ENCODE measurements at regions not wholly inside any gene's neighbourhood (a gene's known extent, or its start where the extent isn't known, plus 50 kb on each side); places are given as distances from the start of the nearest gene placed in this dataset.

DNA sequence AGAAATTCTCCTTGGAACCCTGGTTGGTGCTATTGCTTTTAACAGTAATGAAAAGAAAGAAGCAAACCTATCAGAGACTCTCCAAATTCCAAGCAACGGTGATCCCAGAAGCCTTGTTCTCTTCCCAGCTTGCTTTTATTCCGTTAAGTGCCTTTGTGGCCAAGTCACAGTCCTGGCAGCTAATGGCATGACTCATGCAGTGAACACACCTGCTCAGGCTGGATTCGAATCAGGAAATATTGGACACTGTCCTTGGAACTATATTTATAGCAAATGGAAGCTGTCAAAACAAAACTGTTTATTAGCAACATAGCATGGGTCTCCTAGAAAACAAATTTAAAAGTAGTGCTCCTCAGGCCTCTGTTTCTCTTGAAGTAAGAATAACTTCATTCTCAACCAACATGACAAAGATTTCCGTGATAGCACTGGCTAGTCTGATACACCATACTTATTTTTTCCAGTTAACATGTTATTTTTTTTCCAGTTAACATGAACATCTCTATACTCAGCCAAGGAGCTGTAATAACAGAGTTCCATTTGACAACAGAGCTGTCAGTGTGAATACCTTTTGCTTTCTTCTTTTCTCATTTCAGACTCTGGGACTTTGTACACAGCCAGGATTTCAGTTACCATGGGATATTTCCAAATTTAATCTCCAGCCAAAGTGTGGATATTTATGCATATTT, 502.4 kb downstream of the GADD45G start:
- peak; percentile 24 for DNase-seq
- H3K4me3 ChIP-seq (ENCODE audit: low read depth, low read length): no peak overlapping the region
- H3K27me3 ChIP-seq: no peaks in the 10 kb centered on the region; the same call in 1 of the 2 replicates
- TF ChIP-seq CTCF (IDR thresholded peaks at IDR 0.05; ENCODE audit: low read depth, low read length): no peak
- no peaks in the 10 kb centered on the region; the same call in 1 of the 2 replicates for H3K4me1 ChIP-seq
- no peaks in the 10 kb centered on the region for H3K36me3 ChIP-seq
- H3K9me3 ChIP-seq: no peaks in the 10 kb centered on the region

GRCh38 chr9:90107726-90108655, 503.2 kb downstream of the GADD45G start:
- no peak for TF ChIP-seq CTCF (IDR thresholded peaks at IDR 0.05; ENCODE audit: low read depth, low read length)
- H3K36me3 ChIP-seq: no peaks in the 10 kb centered on the region
- no peak for DNase-seq

GRCh38 chr9:90112788-90113187, 508.0 kb downstream of the GADD45G start:
- no peaks in the 10 kb centered on the region for H3K9me3 ChIP-seq
- TF ChIP-seq CTCF (IDR thresholded peaks at IDR 0.05; ENCODE audit: low read depth, low read length): no peak
- no peaks in the 10 kb centered on the region for H3K27me3 ChIP-seq
- no peaks in the 10 kb centered on the region for H3K36me3 ChIP-seq
- H3K4me1 ChIP-seq: no peaks in the 10 kb centered on the region
- H3K4me3 ChIP-seq (ENCODE audit: low read depth, low read length): no peak overlapping the region
- DNase-seq: no peak

More at GRCh38 chr9:90107726-90108655, 503.2 kb downstream of the GADD45G start:
- no peaks in the 10 kb centered on the region; the same call in 1 of the 2 replicates for H3K27me3 ChIP-seq
- no peak overlapping the region for H3K4me3 ChIP-seq (ENCODE audit: low read depth, low read length)
- no peaks in the 10 kb centered on the region; the same call in 1 of the 2 replicates for H3K4me1 ChIP-seq
- no peaks in the 10 kb centered on the region for H3K9me3 ChIP-seq

DNA sequence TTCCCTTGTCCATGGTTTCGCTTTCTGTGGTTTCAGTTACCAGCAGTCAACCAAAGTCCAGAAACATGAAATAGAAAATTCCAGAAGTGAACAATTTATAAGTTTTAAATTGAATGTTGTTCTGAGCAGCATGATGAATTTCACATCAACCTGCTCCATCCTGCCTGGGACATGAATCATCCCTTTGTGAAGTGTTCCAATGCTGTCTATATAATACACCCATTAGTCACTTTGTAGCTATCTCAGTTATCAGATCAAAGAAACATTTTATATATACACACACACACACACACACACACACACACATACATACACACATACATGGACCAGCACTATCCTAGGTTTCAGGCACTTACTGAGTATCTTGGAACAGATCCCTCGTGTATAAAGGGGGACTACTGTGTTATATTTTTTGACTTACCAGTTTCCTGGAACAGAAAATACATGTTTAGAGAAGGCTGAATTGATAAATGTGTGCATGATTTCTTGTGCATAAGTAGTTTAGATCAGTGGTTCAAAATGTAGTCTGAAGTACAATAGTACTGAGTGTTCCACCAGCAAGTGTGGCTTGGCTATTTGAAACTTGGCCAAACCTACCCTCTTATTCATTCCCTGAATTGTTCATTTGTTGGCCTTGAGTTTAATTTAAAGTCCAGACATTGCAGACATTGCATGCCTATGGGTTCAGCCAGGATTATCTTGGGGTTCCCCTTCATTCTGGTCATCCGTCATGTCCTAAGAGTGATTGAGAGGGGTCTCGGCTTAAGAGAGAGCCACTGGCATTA, 510.0 kb downstream of the GADD45G start:
- H3K27me3 ChIP-seq: no peaks in the 10 kb centered on the region
- H3K36me3 ChIP-seq: no peaks in the 10 kb centered on the region
- no peaks in the 10 kb centered on the region for H3K9me3 ChIP-seq
- no peak for DNase-seq
- no peak for TF ChIP-seq CTCF (IDR thresholded peaks at IDR 0.05; ENCODE audit: low read depth, low read length)
- no peak overlapping the region for H3K4me3 ChIP-seq (ENCODE audit: low read depth, low read length)
- H3K4me1 ChIP-seq: no peaks in the 10 kb centered on the region

DNA sequence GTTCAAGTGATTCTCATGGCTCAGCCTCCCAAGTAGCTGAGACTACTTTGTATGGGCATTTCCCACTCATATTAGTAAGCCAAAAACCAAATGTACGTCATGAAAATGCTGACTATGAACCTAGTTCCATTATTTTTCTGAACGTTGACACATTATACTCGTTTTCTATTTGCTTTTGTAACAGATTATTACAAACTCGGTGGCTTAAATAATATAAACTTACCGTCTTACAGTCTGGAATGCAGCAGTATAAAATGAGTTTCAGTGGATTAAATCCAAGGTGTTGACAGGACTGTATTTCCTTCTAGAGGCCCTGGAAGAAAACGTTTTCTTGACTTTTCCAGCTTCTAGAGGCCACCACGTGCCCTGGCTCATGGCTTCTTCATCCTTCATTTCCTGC, 517.0 kb downstream of the GADD45G start:
- H3K4me1 ChIP-seq: no peaks in the 10 kb centered on the region
- no peaks in the 10 kb centered on the region for H3K27me3 ChIP-seq
- no peak overlapping the region for H3K4me3 ChIP-seq (ENCODE audit: low read depth, low read length)
- no peaks in the 10 kb centered on the region for H3K36me3 ChIP-seq
- H3K9me3 ChIP-seq: no peaks in the 10 kb centered on the region
- TF ChIP-seq CTCF (IDR thresholded peaks at IDR 0.05; ENCODE audit: low read depth, low read length): no peak
- DNase-seq: no peak
